ENCODE measurements at regions not wholly inside any gene's neighbourhood (a gene's known extent, or its start where the extent isn't known, plus 50 kb on each side); places are given as distances from the start of the nearest gene placed in this dataset.

DNA sequence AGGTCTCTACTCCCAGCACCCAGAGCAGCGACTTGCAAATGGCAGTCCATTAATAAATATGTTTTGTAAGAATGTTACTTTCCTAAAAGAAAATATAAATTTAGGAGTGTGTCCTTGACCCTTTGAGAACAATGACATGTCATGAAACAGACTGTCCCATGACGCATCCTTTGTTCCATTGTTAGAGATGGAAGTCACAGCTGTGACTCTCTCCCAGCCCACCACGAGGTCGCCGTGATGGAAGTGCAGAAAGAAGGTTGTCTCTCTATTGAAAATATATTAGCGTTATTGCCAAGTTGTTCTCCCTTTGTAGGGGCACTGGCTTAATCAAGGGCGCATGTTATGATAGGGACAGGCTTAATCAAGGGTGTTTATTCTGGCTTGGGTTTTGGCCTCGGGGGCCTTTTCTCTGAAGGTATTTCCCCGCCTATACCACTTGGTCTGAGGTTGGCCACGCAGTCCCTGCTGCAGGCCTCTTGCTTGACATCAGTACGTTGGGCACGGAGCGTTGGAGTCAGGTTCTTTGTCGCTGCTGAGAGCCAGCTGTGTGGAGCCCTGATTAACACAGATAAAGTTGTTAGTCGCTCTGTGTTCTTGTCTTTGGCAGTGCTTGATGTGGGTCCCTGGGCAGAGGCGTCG, 126.7 kb upstream of the ZNF536 start:
- Histone ChIP-seq H2AK9ac (replicated peaks; ENCODE audit: low read depth, low read length, poor library complexity) (no peak overlapping the region), H2AFZ (replicated peaks; ENCODE audit: low read length, poor library complexity) (no peak overlapping the region), H3K27me3 (ENCODE audit: control insufficient read depth, insufficient read depth, low read length) (no peaks in the 10 kb centered on the region), H3K79me1 (ENCODE audit: low read depth in 1 of 2, low read length in 2 of 2) (no peaks in the 10 kb centered on the region), H3K4me1 (ENCODE audit: control insufficient read depth, insufficient read depth, low read length) (no peaks in the 10 kb centered on the region), H3K23ac (ENCODE audit: low read depth, low read length) (no peak overlapping the region), H2BK5ac (ENCODE audit: low read depth, low read length, poor library complexity, severe bottlenecking) (no peak overlapping the region), H2BK120ac (ENCODE audit: low read depth, low read length) (no peak overlapping the region), H3K4me3 (ENCODE audit: insufficient read depth, low read depth, low read length) (no peak overlapping the region), H2BK15ac (ENCODE audit: low read depth, low read length) (no peak overlapping the region), H3K36me3 (ENCODE audit: control insufficient read depth, insufficient read depth, low read length) (no peaks in the 10 kb centered on the region), H3K18ac (ENCODE audit: low read depth, low read length) (no peak overlapping the region), H3K4me2 (ENCODE audit: low read depth, low read length) (no peak overlapping the region), H3K27ac (ENCODE audit: insufficient read depth, low read length) (no peak overlapping the region), H3K56ac (ENCODE audit: extremely low read depth, insufficient read depth, low read length) (no peak overlapping the region), H3K9me1 (ENCODE audit: insufficient read depth, low read length) (no peaks in the 10 kb centered on the region), H4K8ac (ENCODE audit: low read depth in 2 of 2, low read length in 2 of 2) (no peak overlapping the region), H3K9ac (ENCODE audit: low read depth, low read length) (no peak overlapping the region), H3K9me3 (ENCODE audit: control insufficient read depth, insufficient read depth, low read length) (peaks cover 5% of the 10 kb centered on the region; the same call in 1 of the 2 replicates), H2AK5ac (ENCODE audit: low read depth, low read length) (no peak overlapping the region), H4K20me1 (ENCODE audit: insufficient read depth, low read length) (no peaks in the 10 kb centered on the region), H4K91ac (ENCODE audit: insufficient read depth, low read depth, low read length) (no peak overlapping the region), H4K5ac (ENCODE audit: low read depth, low read length) (no peak overlapping the region), H2BK20ac (ENCODE audit: low read depth, low read length) (no peak overlapping the region), H3K4ac (ENCODE audit: low read depth, low read length) (no peak overlapping the region), H3K14ac (replicated peaks; ENCODE audit: low read depth, low read length) (no peak overlapping the region)
- 73% methylated on average over 3 of the region's 17 CpGs; no CpG with 5 or more reads in 1 of the 2 experiments for WGBS, 2 experiments (ENCODE audit: extremely low coverage in 2 of 2, insufficient read length in 1 of 2)
- no TSS peak for BruUV-seq (replicated peaks)
- intact Hi-C loops (cut with micrococcal nuclease): no loop called here
- in situ Hi-C loops (cut with MboI; ENCODE audit: low sequenced_read_pairs): no loop called here
- dilution Hi-C loops (cut with HindIII; ENCODE audit: low sequenced_read_pairs, unreplicated experiment): no loop called here
- TF ChIP-seq RFX5 (IDR thresholded peaks at IDR 0.05; ENCODE audit: low read depth, low read length) (no peak), MAZ (IDR thresholded peaks at IDR 0.05; ENCODE audit: borderline replicate concordance, low read depth, low read length) (no peak), BHLHE40 (IDR thresholded peaks at IDR 0.05; ENCODE audit: low read depth, low read length) (no peak)
- POLR2A ChIA-PET (ENCODE audit: unreplicated experiment): no interaction called here
- ATAC-seq (ENCODE audit: low read depth): no peak
- no peak for DNase-seq
- CTCF ChIA-PET: no interaction called here

Data from IMR-90 (cell line).